GM18511 (cell line): ENCODE measurements at regions not wholly inside any gene's neighbourhood (a gene's known extent, or its start where the extent isn't known, plus 50 kb on each side); places are given as distances from the start of the nearest gene placed in this dataset.

ENCODE experiments used
- ATAC-seq: cut with Tn5 transposase; IDR thresholded peaks from one replicate; pipeline ENCODE4 v1.9.1; 2021; ENCODE audit warnings: mild to moderate bottlenecking, moderate library complexity; ENCODE audit not compliant: unreplicated experiment

GRCh38 chr18:60951091-60951490 is 382.1 kb upstream of the CDH20 start:
- no peak for ATAC-seq

DNA sequence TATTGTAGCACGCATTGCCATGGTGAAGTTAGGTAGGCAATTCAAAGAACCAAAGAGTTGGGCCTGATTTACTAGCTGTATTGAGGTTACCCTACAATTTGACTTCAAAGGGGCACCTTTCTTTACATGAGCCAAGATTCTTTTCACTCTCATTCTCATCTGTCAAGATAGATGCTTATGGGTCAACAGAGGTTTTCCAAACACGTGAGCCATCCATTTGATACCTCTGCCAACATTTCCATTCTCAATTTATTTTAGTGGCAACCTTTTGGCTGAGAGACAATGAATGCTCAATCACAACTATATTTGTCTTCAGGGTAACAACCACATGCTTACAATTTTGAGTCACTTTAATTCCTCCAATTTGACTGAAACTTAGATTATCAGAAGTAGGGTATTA is 370.6 kb upstream of the CDH20 start:
- no peak for ATAC-seq

DNA sequence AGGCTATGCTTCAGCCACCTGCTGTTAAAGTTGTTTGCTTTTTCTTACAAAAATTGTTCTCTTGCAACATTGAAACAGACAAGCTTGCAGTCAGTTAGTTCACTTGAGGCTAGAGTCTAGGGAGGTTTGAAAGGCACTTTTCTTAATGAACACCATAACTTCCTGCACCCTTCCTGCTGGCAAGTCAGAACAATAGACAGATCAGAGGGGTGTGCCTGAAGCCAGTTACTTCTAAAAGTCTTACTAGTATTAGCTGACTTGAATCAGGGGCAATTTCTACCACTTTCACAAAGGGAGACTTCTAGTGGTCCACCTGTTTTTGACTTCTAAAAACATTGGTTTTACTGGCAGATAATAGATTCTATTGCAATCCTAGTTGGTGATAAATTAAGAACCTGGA is 367.4 kb upstream of the CDH20 start:
- ATAC-seq, result no peak

- ATAC-seq, result no peak
These were observed 366.4 kb upstream of the CDH20 start for GRCh38 chr18:60966876-60967275.

- no peak for ATAC-seq
These were observed 357.8 kb upstream of the CDH20 start for GRCh38 chr18:60975420-60975819.

DNA sequence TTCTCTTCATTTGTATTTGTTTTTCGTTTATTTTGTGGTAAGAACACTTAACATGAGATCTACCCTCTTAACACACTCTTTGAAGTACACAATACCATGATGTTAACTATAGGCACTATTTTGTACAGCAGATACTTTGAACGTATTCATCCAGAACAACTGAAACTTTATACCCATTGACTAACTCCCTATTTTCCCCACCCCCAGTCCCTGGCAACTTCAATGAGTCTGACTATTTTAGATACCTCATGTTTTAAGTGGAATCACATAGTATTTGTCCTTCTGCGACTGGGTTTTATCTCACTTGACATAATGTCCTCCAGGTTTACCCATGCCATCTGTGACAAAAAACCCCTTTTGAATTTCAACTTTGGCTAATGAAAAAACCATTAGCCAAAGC is 356.3 kb upstream of the CDH20 start:
- ATAC-seq, result no peak

DNA sequence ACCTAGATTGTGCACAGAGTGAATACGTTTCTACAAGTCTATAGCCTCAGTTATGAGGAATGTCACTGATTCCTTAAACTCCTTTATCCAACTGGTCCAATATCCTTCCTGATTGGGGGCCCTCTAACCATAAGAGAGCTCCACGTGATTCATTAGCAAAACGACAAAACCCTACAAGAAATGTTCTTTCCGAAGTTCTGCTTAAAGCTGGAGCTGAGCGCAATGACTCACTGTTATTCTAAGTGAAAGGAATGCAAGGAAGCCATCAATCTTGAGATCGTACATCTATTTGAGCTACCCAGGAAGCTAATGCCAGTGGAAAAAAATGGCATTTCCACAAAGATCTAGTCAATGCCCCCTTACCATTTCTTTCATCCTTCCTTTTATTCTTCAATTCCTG is 354.9 kb upstream of the CDH20 start:
- ATAC-seq, result no peak

DNA sequence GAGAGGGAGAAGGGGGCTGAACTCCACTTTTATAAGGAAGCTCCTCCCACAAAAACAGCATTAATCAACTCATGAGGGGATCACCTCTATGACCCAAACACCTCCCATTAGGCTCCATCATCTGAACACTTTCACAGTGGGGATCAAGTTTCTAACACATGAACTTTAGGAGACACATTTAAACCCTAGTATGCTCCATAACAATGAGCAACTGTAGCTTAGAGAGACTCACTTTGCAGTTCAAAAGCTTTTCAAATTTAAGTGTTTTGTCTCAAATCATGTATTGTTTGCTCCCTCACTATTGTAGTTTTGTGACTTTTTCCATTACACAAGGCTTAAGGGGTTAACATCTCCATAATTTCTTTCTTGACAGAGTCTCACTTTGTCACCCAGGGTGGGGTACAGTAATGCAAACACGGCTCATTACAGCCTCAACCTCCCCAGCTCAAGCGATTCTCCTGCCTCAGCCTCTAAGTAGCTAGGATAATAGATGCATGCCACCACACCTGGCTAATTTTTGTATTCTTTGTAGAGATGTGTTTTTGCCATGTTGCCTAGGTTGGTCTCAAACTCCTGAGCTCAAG is 352.7 kb upstream of the CDH20 start:
- ATAC-seq, result no peak

DNA sequence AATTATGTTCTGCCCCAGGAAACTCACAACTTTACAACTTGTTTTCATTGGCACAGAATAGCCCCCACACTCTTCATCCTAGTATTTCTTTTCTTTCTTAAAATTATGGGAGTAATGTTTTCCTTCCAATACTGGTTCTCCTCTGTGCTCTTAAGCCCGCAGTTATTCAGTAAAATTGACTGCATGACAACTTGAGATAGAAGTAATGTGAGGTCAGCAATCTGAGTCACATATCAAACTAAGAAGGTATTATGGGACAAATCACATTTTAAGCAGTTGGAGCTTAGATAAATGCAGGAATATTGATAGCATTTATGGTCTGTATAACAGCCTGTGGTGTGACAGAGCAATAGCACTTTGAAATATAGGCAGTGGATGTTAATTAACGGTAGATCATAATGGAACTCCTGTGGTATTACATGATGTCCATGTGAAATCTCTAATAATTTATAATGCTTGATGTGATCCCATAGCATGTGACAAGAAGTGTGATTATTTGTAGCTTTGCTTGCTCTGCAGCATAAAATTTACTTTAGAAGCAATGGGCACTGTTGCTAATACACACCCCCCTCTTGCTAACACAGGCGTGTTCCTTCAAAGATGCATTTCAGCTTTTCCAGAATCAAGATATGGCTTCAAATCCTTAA is 351.4 kb upstream of the CDH20 start:
- no peak for ATAC-seq

GRCh38 chr18:60982329-60982695 is 350.9 kb upstream of the CDH20 start:
- ATAC-seq, result no peak

GRCh38 chr18:60982928-60983327 is 350.3 kb upstream of the CDH20 start:
- no peak for ATAC-seq

GRCh38 chr18:60984510-60984909 is 348.7 kb upstream of the CDH20 start:
- ATAC-seq, result no peak

DNA sequence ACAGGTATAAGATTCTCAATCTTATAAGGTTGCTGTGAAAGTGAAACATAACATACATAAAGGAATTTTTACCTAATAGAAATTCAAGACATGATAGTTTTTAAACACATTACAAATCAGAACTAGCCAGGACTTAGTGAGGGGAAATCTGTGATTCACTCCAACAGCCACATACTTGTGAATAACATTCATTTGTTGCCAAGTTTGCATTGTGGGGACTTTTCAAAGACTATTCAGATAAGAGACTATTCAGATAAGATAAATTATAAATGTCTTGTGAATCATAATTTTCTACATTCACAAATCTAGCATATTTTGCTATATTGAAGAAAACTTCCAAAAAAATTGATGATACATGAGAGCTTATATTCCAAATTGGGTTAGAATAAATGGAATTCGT is 345.3 kb upstream of the CDH20 start:
- no peak for ATAC-seq

DNA sequence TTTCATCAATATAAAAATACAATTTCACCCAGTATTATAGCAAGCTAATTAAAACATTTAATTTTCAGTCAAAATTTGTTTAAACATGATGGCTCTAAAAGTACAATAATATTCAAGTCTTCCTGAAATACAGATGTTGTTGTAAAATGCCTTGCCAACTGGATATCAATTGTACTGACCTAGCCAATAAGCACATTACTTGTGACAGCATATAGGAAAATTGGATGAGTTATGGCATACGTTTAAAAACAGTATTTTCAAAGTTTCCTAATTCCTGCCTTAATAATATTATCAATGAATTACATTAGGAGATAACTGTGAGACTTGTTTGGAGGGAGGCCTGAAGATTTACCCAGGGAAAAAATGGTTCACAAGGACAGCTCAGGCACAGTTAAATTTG is 336.9 kb upstream of the CDH20 start:
- no peak for ATAC-seq

- ATAC-seq, result no peak
These were observed 336.4 kb upstream of the CDH20 start for GRCh38 chr18:60996822-60997221.

DNA sequence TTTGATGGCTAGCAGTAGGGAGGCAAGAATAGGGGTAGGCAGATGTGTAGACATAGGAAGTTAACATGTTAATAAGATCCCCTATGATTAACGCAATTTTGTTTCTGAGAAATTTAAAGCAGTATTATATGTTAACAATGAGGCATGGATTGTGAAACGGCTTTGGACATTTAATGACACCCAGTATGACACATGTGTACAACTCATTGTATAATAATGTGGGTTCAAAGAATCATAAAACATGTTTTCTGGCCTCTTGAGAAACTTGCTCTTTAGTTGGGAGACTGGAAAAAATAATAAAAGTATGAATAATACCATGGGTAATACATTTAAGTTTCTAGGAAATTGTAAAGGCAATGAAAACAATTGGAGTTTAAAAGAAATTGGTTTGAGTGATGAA is 332.1 kb upstream of the CDH20 start:
- ATAC-seq, result no peak

DNA sequence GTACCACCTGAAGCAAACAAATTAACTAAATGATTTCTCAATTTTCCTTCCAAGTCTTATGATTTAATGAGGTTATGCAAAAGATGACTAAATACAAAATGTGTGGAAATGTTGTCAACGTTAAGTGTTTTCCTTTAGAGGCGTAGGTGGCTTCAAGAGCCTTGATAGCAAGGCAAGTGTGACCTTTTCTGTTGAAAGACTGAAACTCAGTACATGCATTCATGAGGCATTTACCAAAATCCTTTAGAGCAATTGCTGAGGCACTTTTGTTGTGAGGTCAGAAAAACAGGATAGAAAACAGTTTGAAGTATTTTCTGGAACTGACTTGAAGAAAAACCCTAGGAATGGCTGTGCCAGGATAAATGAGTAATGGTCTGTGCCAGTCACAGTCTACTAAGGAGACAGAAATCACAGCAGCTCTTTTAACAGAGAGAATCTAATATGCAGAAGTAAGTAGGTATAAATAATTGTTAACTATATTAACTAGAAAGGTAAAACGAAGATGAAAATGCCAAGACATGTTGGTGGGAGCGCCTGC is 326.5 kb upstream of the CDH20 start:
- no peak for ATAC-seq

- no peak for ATAC-seq
These were observed 313.6 kb upstream of the CDH20 start for GRCh38 chr18:61019338-61020301.

DNA sequence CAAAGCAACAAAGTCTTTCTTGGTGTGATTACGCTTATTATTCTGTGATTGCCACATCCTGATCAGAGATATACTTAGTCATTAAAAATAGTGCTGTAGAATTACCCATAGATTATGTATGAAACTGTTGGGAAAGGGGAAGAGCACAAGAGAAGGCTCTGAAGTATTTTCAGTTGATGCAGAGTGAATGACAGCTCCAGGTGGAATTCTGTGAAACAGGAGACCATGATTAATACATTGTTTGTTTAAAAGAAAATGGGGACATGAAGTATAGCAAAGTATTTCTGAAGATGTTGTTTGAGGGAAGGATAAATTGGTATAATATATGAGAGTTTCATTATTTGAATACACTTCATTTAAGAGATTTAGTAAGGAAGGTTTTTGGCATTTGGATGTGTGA is 307.6 kb upstream of the CDH20 start:
- no peak for ATAC-seq

DNA sequence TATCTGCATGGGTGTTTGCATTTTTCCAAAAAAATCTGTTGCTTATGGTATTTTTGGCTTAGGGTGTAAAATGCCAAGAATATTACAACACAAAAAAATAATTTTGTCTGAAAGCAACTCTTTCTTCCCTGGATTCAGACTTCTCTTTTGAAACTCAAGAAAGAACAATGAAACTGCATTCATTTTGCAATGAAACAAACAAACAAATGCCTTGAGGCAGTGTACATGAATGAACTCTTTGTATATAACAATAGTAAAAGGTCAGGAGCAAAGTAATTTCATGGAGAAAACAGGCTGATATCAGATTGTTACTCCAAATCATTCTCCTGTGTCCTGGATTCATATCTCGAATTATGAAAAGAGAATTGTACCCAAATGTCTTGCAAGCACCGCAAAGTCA is 301.6 kb upstream of the CDH20 start:
- no peak for ATAC-seq

DNA sequence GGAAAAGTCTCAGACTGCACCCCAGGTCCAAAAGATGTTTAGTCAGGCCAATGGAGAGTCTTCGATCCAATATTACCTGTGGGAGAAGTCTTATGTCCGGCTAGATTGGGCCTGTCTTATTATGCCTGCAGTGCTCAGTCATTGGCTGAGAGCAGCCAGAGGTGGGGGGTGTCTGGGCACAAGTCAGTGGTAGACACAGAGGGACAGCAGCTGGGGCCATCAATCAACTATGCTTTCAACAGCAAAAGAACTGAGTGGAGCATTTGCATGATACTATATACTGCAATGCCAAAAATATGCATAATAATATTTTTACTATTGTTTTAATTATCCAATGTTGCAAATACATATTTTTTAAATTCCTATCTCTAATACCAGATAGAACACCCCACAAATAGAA is 298.6 kb upstream of the CDH20 start:
- no peak for ATAC-seq

DNA sequence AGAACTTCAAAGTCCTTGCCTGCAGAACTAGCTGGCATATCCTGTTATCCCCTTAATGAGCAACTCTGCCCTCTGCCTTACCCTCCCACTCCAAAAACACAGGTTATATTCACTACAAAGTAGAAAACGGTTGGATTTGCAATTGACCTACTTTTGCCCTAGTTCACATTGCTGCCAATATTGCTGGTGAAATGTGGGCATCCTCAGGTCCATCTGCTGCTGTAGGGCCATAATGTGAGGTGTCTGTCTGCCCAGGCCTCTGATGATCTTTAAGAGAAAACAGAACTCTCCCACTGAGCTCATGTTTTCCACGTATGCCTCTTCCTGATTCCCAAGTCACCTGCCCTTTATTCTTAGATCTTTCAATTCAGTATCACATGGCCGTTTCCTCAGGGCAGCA is 294.0 kb upstream of the CDH20 start:
- no peak for ATAC-seq
